Ishikawa (cell line): ENCODE measurements at regions not wholly inside any gene's neighbourhood (a gene's known extent, or its start where the extent isn't known, plus 50 kb on each side); places are given as distances from the start of the nearest gene placed in this dataset.

ENCODE experiments used
- CEBPB ChIP-seq: IDR thresholded peaks from 2 replicates; pipeline ENCODE4 v1.6.1; 2012
- CREB1 ChIP-seq: IDR thresholded peaks from 2 replicates; pipeline ENCODE4 v1.6.1; 2012; ENCODE audit warnings: low read depth
- EP300 ChIP-seq: IDR thresholded peaks from 2 replicates; pipeline ENCODE4 v1.6.1; 2012; ENCODE audit warnings: borderline replicate concordance
- MAX ChIP-seq: IDR thresholded peaks from 2 replicates; pipeline ENCODE4 v1.6.1; 2012
- NFIC ChIP-seq: IDR thresholded peaks from 2 replicates; pipeline ENCODE4 v1.6.1; 2012
- TEAD4 ChIP-seq: IDR thresholded peaks from 2 replicates; pipeline ENCODE4 v1.6.1; 2012
- YY1 ChIP-seq: IDR thresholded peaks from 2 replicates; pipeline ENCODE4 v1.6.1; 2012; ENCODE audit warnings: low read depth
- TF ChIP-seq, protein P1 (sequence below): IDR thresholded peaks from 2 replicates; pipeline ENCODE4 v1.6.1; 2012; ENCODE audit warnings: low read depth, mild to moderate bottlenecking

- TF ChIP-seq MAX (no peak), EP300 (no peak), NFIC (no peak), YY1 (no peak), CEBPB (no peak), TEAD4 (no peak), CREB1 (no peak)
- TF ChIP-seq, protein P1, sequence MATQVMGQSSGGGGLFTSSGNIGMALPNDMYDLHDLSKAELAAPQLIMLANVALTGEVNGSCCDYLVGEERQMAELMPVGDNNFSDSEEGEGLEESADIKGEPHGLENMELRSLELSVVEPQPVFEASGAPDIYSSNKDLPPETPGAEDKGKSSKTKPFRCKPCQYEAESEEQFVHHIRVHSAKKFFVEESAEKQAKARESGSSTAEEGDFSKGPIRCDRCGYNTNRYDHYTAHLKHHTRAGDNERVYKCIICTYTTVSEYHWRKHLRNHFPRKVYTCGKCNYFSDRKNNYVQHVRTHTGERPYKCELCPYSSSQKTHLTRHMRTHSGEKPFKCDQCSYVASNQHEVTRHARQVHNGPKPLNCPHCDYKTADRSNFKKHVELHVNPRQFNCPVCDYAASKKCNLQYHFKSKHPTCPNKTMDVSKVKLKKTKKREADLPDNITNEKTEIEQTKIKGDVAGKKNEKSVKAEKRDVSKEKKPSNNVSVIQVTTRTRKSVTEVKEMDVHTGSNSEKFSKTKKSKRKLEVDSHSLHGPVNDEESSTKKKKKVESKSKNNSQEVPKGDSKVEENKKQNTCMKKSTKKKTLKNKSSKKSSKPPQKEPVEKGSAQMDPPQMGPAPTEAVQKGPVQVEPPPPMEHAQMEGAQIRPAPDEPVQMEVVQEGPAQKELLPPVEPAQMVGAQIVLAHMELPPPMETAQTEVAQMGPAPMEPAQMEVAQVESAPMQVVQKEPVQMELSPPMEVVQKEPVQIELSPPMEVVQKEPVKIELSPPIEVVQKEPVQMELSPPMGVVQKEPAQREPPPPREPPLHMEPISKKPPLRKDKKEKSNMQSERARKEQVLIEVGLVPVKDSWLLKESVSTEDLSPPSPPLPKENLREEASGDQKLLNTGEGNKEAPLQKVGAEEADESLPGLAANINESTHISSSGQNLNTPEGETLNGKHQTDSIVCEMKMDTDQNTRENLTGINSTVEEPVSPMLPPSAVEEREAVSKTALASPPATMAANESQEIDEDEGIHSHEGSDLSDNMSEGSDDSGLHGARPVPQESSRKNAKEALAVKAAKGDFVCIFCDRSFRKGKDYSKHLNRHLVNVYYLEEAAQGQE: no peak
Observed at GRCh38 chr3:21185816-21186314, 565.1 kb downstream of the ZNF385D start.
